ENCODE measurements at regions not wholly inside any gene's neighbourhood (a gene's known extent, or its start where the extent isn't known, plus 50 kb on each side); places are given as distances from the start of the nearest gene placed in this dataset.

DNA sequence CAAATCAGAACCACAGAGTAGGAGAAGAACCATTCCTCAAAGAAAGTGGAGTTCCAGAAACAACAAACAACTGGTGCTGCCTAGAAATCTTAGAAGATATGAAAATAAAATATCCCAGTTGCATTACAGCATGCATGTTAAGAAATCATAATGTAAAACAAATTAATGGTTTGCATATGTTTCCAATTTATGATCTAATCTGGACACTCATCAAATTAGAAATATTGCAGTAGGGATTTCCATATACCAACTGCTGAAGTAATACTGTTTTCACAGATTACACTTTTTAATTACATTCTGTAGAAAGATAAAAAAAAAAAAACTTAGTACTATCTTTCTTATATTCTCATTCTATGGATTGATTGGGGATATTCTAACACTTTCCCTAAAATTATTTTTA, 1034.6 kb upstream of the C9orf72 start:
- no peak for DNase-seq (ENCODE audit: low read depth)

DNA sequence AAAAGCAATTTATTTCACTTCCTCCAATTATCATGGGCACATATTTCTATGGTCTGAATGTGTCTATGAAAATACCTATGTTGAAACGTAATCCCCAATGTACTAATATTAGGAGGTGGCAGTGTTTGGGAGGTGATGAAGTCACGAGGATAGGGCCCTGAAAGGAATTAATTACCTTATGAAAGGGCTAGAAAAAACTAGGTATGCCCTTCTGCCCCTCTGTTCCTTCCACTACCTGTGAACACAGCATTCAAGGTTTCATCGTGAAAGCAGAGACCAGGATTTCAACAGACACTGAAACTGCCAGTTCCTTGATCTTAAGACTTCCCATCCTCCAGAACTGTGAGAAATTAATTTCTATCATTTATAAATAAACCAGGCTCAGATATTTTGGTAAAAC, 1037.1 kb upstream of the C9orf72 start:
- no peak for DNase-seq (ENCODE audit: low read depth)

DNA sequence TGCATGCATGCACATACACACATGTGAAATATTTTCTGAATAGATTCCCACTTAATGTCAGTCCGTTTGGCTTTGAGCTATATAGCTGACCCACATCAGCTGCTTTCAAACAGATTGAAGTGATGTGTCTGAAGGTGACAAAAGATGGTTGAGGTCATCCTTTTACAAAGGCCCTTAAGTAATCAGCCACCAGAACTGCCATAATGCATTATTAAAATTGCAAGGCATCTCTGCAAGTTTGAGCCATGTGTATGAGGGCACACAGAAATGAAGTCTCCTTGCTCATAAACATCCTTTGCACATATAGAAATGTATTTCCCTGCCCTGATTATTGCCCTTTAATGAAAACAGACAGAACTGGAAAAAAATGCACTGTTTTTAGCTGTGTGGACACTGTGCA, 1043.0 kb upstream of the C9orf72 start:
- no peak for DNase-seq (ENCODE audit: low read depth)

DNA sequence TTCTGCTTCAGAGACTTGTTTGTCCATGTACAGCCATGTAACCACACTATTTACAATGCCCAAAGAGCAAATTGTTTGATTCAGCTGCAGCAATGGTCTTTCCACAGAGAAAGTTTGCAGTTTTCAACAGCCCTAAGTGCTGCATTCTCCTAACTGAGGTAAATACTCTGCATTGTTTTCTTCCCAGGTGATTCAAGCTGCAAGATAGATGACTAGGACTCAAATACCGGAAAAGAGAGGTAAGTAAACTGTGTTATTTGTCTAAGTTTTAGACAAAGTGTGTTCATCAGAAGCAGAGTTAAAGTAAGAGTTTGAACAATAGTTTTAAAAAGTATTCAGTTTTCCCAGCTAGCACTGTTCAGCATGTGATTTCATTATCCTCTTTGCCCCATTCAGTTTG, 1046.7 kb upstream of the C9orf72 start:
- peak; percentile 15 for DNase-seq (ENCODE audit: low read depth)

DNA sequence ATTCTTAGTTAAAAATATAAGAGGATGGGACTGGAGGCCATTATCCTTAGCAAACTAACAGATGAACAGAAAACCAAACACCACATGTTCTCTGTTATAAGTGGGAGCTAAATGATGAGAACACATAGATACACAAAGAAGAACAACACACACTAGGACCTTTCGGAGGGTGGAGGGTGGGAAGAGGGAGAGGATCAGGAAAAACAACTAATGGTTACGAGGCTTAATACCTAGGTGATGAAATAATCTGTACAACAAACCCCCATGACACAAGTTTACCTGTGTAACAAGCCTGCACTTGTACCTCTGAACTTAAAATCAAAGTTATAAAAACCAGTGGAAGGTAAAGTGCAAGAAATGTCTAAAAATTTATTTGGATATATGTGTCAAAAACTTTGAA, 1047.4 kb upstream of the C9orf72 start:
- no peak for DNase-seq (ENCODE audit: low read depth)

DNA sequence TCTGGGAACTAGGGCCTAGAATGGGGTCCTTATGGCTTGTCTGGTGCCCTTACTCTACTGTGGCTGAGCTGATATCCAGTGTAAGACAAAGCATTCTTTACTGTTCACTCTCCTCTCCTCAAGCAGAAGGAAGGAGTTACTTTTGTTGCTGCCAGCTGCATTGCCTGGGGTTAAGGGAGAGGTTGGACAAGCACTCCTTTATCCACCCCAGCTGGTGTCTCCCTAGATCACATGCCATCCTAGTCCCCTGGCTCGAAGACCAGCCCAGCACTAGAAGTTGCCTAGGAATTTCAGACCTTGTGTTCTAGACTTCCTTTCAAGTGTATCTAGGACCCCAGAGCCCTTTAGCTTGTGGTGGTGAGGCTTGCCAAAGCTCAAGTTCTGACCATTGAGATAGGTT, 1051.5 kb upstream of the C9orf72 start:
- DNase-seq (ENCODE audit: low read depth), result no peak

DNA sequence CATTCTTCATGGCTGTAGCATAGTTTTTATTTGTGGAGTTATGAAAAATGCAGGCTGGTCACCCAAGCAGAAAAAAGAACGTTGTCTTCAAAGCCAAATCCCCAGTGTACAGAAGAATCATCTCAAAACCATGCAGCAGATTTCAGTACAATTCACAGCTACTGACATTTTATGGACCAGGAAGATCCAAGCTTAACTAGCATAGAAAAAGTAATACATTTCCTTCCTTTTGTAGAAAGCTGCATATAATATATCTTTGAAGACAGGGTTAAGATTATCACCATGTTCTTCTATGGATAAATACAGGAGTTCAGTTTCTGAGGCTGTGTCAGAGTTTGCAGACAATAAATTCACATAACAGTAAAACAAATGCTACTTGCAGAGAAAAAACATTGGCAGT, 1054.8 kb upstream of the C9orf72 start:
- DNase-seq (ENCODE audit: low read depth), result no peak

DNA sequence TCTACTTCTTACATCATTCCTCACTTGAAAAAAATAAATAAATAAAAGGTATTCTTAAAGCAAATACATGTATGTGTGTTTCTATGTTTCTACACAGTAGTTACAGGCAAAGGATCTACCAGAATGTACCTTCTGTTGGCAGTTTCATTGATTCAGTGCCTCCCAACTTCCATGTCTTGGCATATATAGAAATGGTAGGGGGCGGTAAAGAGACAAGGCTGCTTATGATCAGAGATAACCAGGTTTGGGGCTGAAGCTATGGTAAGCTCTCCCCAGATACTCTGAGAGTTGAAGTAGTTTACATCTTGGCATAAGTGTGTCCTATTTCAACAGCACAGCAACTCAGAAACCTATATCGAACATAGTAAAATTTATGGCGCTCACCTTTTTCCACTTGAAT, 1075.4 kb upstream of the C9orf72 start:
- DNase-seq (ENCODE audit: low read depth), result no peak

DNA sequence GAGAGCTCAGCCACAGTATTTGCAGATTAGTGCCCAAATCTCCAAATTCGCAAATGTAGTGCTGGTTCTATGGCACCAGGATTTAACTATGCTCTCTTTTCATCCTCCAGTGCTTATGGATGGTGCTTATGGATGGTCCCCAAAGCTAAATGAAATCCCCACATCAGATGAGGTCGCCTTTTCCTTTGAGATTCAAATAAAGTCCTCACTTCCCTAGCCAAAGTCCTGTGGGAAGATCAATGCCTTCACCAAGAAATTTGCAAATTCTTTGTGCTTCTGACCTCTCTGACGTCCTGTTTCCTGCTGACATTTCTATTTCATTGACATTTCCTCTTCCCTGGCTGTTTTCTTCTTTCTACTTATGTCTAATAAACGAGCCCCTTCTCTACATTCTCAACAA, 1077.0 kb upstream of the C9orf72 start:
- DNase-seq (ENCODE audit: low read depth), result no peak

DNA sequence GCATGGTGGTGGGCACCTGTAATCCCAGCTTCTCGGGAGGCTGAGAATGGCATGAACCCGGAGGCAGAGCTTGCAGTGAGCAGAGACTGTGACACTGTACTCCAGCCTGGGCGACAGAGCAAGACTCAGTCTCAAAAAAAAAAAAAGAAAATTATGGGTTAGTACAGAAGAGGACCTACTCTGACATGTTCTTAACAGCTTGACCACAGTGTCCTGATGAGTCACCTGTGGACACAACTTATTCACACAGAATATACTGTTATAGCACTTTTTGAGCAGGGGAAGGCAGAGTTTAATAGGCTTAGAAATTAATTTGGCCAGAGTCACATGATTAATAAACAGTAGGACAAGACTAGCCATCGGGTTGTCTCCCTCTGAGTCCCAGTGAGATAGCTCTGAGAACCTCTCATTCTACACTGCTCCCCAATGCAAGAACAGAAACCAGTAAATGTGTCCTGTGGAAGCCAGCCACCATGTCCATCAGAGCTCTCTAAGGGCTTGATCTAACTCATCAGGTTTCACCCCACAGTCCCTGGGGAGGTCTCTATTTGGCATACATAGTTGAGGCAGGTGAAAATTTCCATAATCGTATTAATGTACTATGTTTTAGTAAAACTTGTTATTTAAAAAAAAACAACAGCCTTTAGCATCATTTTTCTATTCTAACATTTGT, 1077.9 kb upstream of the C9orf72 start:
- no peak for DNase-seq (ENCODE audit: low read depth)

DNA sequence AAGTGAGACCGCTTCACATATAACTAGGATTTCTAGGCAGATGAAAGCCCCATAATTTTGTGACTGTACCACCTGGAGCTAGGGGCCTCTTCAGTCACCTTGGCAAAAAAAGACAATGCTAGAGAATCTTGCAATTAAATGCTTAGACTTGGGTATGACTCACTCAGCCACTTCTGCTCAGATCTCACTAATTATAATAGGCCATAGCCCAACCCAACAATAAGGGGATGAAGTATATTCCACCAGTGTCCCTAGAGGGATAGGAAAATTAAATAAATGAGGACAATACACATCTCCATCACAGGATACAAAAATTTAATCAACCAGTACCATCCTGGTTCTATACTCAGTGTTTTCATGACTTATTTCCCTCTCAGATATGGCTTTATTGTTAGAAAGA, 1079.9 kb upstream of the C9orf72 start:
- no peak for DNase-seq (ENCODE audit: low read depth)

DNA sequence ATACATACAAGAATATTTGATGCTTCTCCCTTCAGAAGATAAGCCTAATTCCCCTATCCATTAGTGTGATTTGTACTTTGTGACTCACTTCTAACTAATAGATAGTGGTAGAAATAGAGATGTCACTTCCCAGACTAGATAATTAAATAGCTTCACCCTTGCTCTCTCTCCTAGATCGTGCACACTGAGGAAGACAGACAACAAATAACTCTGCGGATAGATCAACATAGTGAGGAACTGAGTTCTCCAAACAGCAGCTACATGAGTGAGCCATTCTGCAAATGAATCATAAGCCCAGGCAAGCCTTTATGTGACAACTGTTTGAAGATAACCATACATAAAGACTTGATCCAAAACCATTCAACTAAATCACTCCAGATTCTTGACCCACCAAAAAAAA, 1083.4 kb upstream of the C9orf72 start:
- no peak for DNase-seq (ENCODE audit: low read depth)

DNA sequence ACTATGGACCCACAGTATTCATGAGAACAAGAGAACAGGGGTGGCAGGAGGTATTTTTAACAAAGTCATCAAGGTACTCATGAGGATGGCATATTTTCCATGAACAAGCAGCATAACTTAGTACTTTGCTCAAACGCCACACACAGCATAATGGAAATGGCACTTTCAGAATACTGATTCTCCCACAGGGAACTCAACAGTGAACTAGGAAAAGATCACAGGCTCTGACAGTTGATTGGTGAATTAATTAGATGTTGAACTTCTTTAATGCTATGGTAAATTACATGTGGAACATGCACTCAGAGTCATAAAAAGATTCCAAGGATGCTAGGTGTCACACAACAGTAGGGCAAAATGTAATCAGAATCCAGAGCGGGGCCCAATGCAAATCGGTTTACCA, 1088.6 kb upstream of the C9orf72 start:
- no peak for DNase-seq (ENCODE audit: low read depth)

DNA sequence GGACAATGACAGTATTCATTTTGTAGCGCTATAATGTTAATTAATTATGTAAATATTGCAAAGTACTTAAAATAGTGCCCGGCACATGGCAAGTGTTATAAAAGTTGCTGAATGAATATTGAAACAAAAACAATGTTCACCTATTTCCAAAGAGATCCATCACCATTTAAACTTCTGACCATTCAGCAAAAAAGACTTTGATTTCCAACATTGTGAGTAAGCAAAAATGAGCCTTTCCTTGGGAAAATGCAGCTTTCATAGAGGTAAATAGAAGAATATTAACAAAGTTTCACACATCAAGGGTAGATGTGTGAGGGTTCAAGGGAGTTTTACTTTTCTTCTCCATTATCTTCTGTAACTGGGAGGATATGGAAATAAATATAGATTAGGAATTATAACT, 1089.4 kb upstream of the C9orf72 start:
- DNase-seq (ENCODE audit: low read depth), result no peak

DNA sequence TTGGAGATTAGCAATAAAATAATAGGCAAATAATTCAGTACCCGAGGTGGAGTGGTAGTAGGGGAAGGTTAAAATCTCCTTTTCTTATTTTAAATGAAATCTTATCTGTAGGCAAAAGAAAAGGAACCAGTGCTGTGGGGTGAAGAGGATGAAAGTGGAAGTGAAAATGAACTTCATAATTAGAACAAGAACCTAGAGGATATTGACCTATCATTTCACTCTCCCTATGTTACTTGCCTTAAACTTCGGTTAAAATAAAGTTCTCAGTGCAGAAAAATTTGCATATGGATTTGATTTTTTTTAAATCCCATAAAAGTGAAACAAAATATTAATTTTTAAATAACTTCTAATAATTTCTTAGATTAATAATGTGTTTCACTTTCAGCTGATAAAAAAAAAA, 1094.9 kb upstream of the C9orf72 start:
- DNase-seq (ENCODE audit: low read depth), result no peak

DNA sequence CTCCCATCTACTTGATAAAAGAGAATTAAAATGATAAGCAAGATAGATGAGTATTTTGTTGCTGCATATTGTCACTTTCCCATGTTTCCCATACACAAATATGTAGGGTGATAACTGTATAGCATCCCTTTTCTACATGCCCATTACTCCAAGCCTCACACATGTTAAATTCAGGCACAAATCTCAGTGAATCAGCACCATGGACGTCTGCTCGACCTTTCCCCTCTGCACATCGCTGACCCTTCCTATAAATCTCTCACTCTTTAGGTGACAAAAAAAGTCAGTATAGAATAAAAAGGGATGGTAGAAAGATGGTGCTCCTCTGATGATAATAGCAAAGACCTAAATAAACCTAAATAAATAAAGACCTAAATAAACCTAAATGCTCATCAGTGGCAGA, 1097.7 kb upstream of the C9orf72 start:
- no peak for DNase-seq (ENCODE audit: low read depth)

DNA sequence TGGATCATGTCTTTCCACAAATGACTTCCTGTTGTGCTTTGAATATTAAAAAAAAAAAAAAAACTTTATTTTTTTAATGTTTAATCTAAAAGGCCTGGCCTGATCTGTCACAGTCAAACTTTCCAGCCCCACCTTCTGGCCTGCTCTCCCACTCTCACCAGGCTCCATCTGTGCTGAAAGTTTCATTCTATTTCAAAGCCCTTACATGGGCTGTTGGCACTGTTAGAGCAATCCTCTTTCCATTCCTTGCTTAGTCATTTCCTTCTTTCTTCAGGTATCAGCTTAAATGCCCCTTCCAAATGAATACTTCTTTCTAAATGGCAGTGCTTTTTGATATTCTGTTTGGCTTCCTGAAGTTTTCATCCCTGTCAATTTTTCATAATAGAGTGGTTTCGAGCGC, 1104.8 kb upstream of the C9orf72 start:
- peak; percentile 21 for DNase-seq (ENCODE audit: low read depth)

DNA sequence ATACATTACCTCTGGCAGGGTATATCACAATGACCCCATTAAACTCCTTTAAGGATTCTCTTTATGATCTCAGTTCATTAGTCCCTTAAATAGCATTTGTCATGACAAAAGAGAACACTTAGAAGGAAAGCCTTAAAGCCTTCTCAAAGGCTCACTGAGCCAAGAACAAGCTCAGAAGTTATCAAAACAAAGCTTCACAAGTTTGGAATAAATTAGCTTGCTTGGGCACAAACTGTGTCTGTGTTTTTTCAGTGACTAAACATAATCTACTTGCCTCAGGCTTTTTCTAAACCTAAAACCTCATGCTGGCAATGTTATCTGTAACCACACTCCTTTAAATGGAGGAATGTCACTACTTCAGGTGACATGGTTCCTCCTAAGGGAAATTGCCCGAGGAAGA, 1114.9 kb upstream of the C9orf72 start:
- peak; percentile 90 for DNase-seq (ENCODE audit: low read depth)

DNA sequence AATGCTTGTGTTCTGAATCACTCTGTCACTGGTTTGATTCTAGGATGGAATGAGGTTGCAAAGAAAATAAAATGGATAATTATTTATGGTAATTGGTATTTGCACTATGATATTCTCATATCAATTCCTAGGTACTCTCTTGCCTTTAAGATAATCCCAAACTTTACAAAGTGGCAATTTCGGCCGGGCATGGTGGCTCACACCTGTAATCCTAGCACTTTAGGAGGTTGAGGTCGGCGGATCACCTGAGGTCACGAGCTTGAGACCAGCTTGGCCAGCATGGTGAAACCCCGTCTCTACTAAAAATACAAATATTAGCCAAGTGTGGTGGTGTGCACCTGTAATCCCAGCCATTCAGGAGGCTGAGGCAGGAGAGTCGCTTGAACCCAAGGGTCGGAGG, 1118.7 kb upstream of the C9orf72 start:
- DNase-seq (ENCODE audit: low read depth), result no peak

DNA sequence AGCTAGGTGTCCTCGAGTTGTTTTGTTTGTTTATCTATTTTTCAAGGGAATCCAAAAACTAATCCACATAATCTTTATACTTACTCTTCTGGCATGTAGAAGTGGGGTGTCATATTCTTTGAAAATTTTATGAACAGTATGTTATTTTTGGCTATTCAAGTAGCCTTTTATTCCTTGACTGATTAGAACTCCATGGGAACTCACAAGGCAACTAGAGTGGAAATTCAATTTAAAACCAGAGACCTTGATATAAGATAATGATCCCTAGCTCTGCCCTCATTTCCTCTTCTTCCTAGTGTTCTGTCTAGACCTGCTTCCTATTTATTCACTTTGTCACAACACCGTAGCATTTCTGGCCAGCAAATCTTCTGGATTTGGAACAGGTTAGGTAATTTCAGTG, 1123.7 kb upstream of the C9orf72 start:
- no peak for DNase-seq (ENCODE audit: low read depth)

DNA sequence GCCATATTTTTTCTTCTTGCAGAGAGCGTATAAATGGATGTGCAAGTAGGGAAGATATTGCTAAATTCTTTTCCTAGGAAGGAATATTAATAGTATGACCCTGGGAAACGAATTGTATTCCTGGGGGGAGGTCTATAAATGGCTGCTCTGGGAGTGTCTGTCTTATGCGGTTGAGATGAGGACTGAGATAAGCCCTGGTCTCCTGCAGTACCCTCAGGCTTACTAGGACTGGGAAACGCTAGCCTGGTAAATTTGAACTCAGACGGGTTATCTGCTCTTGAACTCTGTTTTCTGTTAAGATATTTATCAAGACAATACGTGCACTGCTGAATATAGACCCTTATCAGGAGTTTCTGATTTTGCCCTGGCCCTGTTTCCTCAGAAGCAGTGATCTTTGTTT, 1126.4 kb upstream of the C9orf72 start:
- DNase-seq (ENCODE audit: low read depth), result no peak

DNA sequence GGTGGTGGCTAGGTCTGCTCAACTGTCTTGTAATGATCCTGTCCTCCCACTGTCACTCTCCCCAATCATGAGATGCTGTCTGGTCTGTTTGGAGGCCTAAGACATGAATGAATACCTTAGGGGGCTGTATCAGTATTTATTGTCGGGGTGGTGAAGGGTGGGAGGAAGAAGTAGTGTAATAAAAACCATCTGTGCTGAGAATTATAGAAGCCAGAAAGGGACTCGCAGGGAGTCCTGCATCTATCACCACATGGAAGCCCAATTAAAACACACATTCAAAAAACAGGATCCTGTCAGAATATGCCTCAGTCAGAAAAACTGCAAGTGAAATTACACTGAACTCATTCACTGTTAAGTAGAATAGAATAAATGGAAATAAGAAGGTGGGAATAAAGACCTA, 1134.3 kb upstream of the C9orf72 start:
- DNase-seq (ENCODE audit: low read depth), result no peak

DNA sequence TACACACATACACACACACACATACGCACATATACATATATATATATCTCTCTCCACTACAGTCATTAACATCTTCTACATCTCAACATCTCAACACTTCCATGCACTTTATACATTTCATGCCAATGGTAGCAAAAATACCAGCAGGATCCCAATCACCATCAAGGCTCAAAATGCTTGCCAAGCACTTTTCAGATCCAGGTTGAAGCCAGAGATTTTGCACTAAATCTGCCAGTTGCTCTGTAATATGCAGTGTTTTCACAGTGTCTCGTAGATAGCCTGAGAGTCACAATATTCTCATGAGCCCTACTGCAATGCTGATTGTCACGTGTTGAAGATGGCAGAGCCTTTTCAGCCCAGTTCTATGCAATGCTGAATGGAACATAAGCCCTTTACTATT, 1140.9 kb upstream of the C9orf72 start:
- no peak for DNase-seq (ENCODE audit: low read depth)

DNA sequence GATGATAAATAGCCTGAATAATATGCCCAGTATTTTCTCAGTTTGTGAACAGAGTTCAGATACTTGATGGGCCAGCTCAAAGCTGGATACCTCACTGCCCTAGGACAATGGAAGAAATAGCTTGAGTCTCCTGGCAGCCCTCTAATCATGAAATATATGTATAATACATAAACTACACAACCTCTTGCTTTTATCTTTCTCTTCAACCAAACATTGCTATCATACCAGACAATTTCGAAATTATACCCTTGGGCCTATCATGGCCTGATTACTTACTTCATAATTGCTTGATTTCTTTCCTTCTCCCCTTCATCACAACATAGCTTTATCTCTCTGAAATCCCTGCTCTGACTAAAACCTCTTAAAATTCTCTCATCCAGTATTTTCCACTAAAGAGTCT, 1144.9 kb upstream of the C9orf72 start:
- peak; percentile 9 for DNase-seq (ENCODE audit: low read depth)

DNA sequence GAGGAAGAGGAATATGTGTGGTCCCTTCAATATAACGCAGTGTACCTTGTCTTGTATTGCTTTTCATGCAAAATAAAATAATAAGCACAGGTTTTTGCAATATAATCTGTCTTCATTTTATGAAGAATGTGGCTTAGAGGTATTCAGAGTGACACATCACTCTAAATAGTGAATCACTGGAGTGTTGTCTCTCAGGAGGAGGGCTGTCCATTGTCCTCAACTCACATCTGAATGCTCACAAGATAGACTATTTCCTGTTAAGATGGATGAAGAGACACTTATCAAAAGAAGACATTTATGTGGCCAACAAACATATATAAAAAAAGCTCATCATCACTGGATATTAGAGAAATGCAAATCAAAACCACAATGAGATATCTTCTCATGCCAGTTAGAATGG, 1147.5 kb upstream of the C9orf72 start:
- peak; percentile 6 for DNase-seq (ENCODE audit: low read depth)

All from renal cortical epithelial cell (primary cell).